ENCODE measurements at regions not wholly inside any gene's neighbourhood (a gene's known extent, or its start where the extent isn't known, plus 50 kb on each side); places are given as distances from the start of the nearest gene placed in this dataset.

- Histone ChIP-seq H3K9me3 (ENCODE audit: control insufficient read depth, insufficient read depth, low read length) (no peaks in the 10 kb centered on the region), H3K27ac (ENCODE audit: low read depth, low read length) (no peak overlapping the region), H3K4me3 (ENCODE audit: low read depth, low read length) (no peak overlapping the region), H3K27me3 (ENCODE audit: control insufficient read depth, insufficient read depth, low read length) (no peaks in the 10 kb centered on the region), H3K4me1 (ENCODE audit: control insufficient read depth, insufficient read depth, low read length) (peaks cover 1% of the 10 kb centered on the region), H3K36me3 (ENCODE audit: control insufficient read depth, insufficient read depth, low read length) (no peaks in the 10 kb centered on the region)
- WGBS (ENCODE audit: insufficient coverage) = 61% methylated on average over 4 of the region's 5 CpGs
- no peak for DNase-seq (ENCODE audit: low read depth in 4 of 6, low spot score in 6 of 6)
Observed at GRCh38 chr3:113110267-113110666, 101.1 kb upstream of the BOC start.

GRCh38 chr3:113111011-113111707, 100.2 kb upstream of the BOC start:
- no peaks in the 10 kb centered on the region for H3K4me1 ChIP-seq (ENCODE audit: control insufficient read depth, insufficient read depth, low read length)
- DNase-seq (ENCODE audit: low read depth in 4 of 6, low spot score in 6 of 6) = no peak
- no peak overlapping the region for H3K27ac ChIP-seq (ENCODE audit: low read depth, low read length)
- H3K27me3 ChIP-seq (ENCODE audit: control insufficient read depth, insufficient read depth, low read length) = no peaks in the 10 kb centered on the region
- H3K9me3 ChIP-seq (ENCODE audit: control insufficient read depth, insufficient read depth, low read length) = no peaks in the 10 kb centered on the region
- H3K36me3 ChIP-seq (ENCODE audit: control insufficient read depth, insufficient read depth, low read length) = no peaks in the 10 kb centered on the region
- H3K4me3 ChIP-seq (ENCODE audit: low read depth, low read length) = no peak overlapping the region
- 86% methylated on average over 3 of the region's 5 CpGs for WGBS (ENCODE audit: insufficient coverage)

- Histone ChIP-seq H3K36me3 (ENCODE audit: control insufficient read depth, insufficient read depth, low read length) (no peaks in the 10 kb centered on the region), H3K9me3 (ENCODE audit: control insufficient read depth, insufficient read depth, low read length) (no peaks in the 10 kb centered on the region), H3K4me3 (ENCODE audit: low read depth, low read length) (no peak overlapping the region), H3K4me1 (ENCODE audit: control insufficient read depth, insufficient read depth, low read length) (no peaks in the 10 kb centered on the region), H3K27me3 (ENCODE audit: control insufficient read depth, insufficient read depth, low read length) (no peaks in the 10 kb centered on the region), H3K27ac (ENCODE audit: low read depth, low read length) (no peak overlapping the region)
- DNase-seq (ENCODE audit: low read depth in 4 of 6, low spot score in 6 of 6) = no peak
Observed at GRCh38 chr3:113113361-113113760, 98.0 kb upstream of the BOC start.

GRCh38 chr3:113117511-113118234, 93.7 kb upstream of the BOC start:
- DNase-seq (ENCODE audit: low read depth in 4 of 6, low spot score in 6 of 6) = peak in 1 of 6 donors; percentile 28
- Histone ChIP-seq H3K4me3 (ENCODE audit: low read depth, low read length) (no peak overlapping the region), H3K27ac (ENCODE audit: low read depth, low read length) (no peak overlapping the region), H3K9me3 (ENCODE audit: control insufficient read depth, insufficient read depth, low read length) (no peaks in the 10 kb centered on the region), H3K27me3 (ENCODE audit: control insufficient read depth, insufficient read depth, low read length) (no peaks in the 10 kb centered on the region), H3K4me1 (ENCODE audit: control insufficient read depth, insufficient read depth, low read length) (no peaks in the 10 kb centered on the region), H3K36me3 (ENCODE audit: control insufficient read depth, insufficient read depth, low read length) (no peaks in the 10 kb centered on the region)
- WGBS (ENCODE audit: insufficient coverage) = 100% methylated on average over 1 of the region's 1 CpG

- no peak for DNase-seq (ENCODE audit: low read depth in 4 of 6, low spot score in 6 of 6)
- H3K27me3 ChIP-seq (ENCODE audit: control insufficient read depth, insufficient read depth, low read length) = no peaks in the 10 kb centered on the region
- H3K9me3 ChIP-seq (ENCODE audit: control insufficient read depth, insufficient read depth, low read length) = no peaks in the 10 kb centered on the region
- H3K4me1 ChIP-seq (ENCODE audit: control insufficient read depth, insufficient read depth, low read length) = no peaks in the 10 kb centered on the region
- H3K27ac ChIP-seq (ENCODE audit: low read depth, low read length) = no peak overlapping the region
- no peak overlapping the region for H3K4me3 ChIP-seq (ENCODE audit: low read depth, low read length)
- no CpG with 5 or more reads among the region's 1 CpG for WGBS (ENCODE audit: insufficient coverage)
- H3K36me3 ChIP-seq (ENCODE audit: control insufficient read depth, insufficient read depth, low read length) = no peaks in the 10 kb centered on the region
Observed at GRCh38 chr3:113118336-113118735, 93.0 kb upstream of the BOC start.

GRCh38 chr3:113124256-113124830, 87.0 kb upstream of the BOC start:
- Histone ChIP-seq H3K9me3 (ENCODE audit: control insufficient read depth, insufficient read depth, low read length) (no peaks in the 10 kb centered on the region), H3K4me3 (ENCODE audit: low read depth, low read length) (no peak overlapping the region), H3K4me1 (ENCODE audit: control insufficient read depth, insufficient read depth, low read length) (no peaks in the 10 kb centered on the region), H3K36me3 (ENCODE audit: control insufficient read depth, insufficient read depth, low read length) (no peaks in the 10 kb centered on the region), H3K27ac (ENCODE audit: low read depth, low read length) (no peak overlapping the region), H3K27me3 (ENCODE audit: control insufficient read depth, insufficient read depth, low read length) (no peaks in the 10 kb centered on the region)
- DNase-seq (ENCODE audit: low read depth in 4 of 6, low spot score in 6 of 6) = peak in 1 of 6 donors; percentile 36
- 68% methylated on average over 3 of the region's 13 CpGs for WGBS (ENCODE audit: insufficient coverage)

- Histone ChIP-seq H3K36me3 (ENCODE audit: control insufficient read depth, insufficient read depth, low read length) (no peaks in the 10 kb centered on the region), H3K9me3 (ENCODE audit: control insufficient read depth, insufficient read depth, low read length) (no peaks in the 10 kb centered on the region), H3K4me1 (ENCODE audit: control insufficient read depth, insufficient read depth, low read length) (no peaks in the 10 kb centered on the region), H3K4me3 (ENCODE audit: low read depth, low read length) (no peak overlapping the region), H3K27ac (ENCODE audit: low read depth, low read length) (no peak overlapping the region), H3K27me3 (ENCODE audit: control insufficient read depth, insufficient read depth, low read length) (no peaks in the 10 kb centered on the region)
- no peak for DNase-seq (ENCODE audit: low read depth in 4 of 6, low spot score in 6 of 6)
- WGBS (ENCODE audit: insufficient coverage) = 94% methylated on average over 2 of the region's 4 CpGs
Observed at GRCh38 chr3:113125951-113126350, 85.4 kb upstream of the BOC start.

GRCh38 chr3:113128386-113129015, 82.9 kb upstream of the BOC start:
- H3K36me3 ChIP-seq (ENCODE audit: control insufficient read depth, insufficient read depth, low read length) = no peaks in the 10 kb centered on the region
- 65% methylated on average over 3 of the region's 9 CpGs for WGBS (ENCODE audit: insufficient coverage)

GRCh38 chr3:113129168-113129567, 82.2 kb upstream of the BOC start:
- no peak for DNase-seq (ENCODE audit: low read depth in 4 of 6, low spot score in 6 of 6)
- H3K4me1 ChIP-seq (ENCODE audit: control insufficient read depth, insufficient read depth, low read length) = no peaks in the 10 kb centered on the region
- H3K36me3 ChIP-seq (ENCODE audit: control insufficient read depth, insufficient read depth, low read length) = no peaks in the 10 kb centered on the region
- H3K4me3 ChIP-seq (ENCODE audit: low read depth, low read length) = no peak overlapping the region
- H3K27ac ChIP-seq (ENCODE audit: low read depth, low read length) = no peak overlapping the region
- 96% methylated on average over 3 of the region's 5 CpGs for WGBS (ENCODE audit: insufficient coverage)
- H3K9me3 ChIP-seq (ENCODE audit: control insufficient read depth, insufficient read depth, low read length) = no peaks in the 10 kb centered on the region
- no peaks in the 10 kb centered on the region for H3K27me3 ChIP-seq (ENCODE audit: control insufficient read depth, insufficient read depth, low read length)

More at GRCh38 chr3:113128386-113129015, 82.9 kb upstream of the BOC start:
- Histone ChIP-seq H3K27ac (ENCODE audit: low read depth, low read length) (no peak overlapping the region), H3K9me3 (ENCODE audit: control insufficient read depth, insufficient read depth, low read length) (no peaks in the 10 kb centered on the region), H3K4me3 (ENCODE audit: low read depth, low read length) (no peak overlapping the region), H3K4me1 (ENCODE audit: control insufficient read depth, insufficient read depth, low read length) (no peaks in the 10 kb centered on the region), H3K27me3 (ENCODE audit: control insufficient read depth, insufficient read depth, low read length) (no peaks in the 10 kb centered on the region)
- DNase-seq (ENCODE audit: low read depth in 4 of 6, low spot score in 6 of 6) = no peak

Data from spinal cord (tissue), 9 donors.